ENCODE measurements at regions not wholly inside any gene's neighbourhood (a gene's known extent, or its start where the extent isn't known, plus 50 kb on each side); places are given as distances from the start of the nearest gene placed in this dataset.
A peak's percentile ranks its signal among the peaks of the same experiment; 100 is the strongest.
"Not testable (repeated sequence)": the region's sequence is repeated elsewhere in the genome, so short reads cannot be mapped to it uniquely, and the experiment has no call there.

DNA sequence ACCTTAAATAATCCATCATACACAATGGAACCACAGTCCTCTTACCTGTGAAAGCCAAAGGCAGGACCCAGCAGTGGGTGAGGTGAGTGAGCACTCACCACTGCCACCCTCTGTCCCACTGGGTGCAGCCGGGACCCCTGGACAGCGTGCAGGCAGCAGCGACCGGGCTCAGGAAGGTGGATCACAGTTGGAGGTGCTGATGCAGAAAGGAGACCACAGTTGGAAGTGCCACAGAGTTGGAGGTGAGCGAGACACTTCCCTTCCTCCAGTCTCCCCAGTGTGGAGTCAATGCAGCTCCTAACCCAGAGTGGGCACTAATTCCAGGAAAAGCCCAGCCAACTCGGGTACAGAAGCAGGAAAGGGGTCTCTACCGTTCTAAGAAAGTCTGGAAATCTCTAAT lies 323.0 kb downstream of the KLF13 start:
- intact Hi-C loops (cut with micrococcal nuclease; ENCODE audit: unreplicated experiment) = loop anchor here (5.0 kb wide), 1 partner anchor 218 kb away; no protein-coding TSS in a partner anchor
- H3K27ac Mint-ChIP-seq (ENCODE audit: unreplicated experiment); H3K27me3 Mint-ChIP-seq (ENCODE audit: unreplicated experiment); H3K36me3 Mint-ChIP-seq (ENCODE audit: insufficient read depth, unreplicated experiment); H3K4me3 Mint-ChIP-seq (ENCODE audit: low read depth, unreplicated experiment); BruUV-seq (replicated peaks); CTCF ChIA-PET; H3K4me1 Mint-ChIP-seq (ENCODE audit: low read depth, unreplicated experiment); H3K9me3 Mint-ChIP-seq (ENCODE audit: low read depth, unreplicated experiment); DNase-seq: not testable (repeated sequence)

DNA sequence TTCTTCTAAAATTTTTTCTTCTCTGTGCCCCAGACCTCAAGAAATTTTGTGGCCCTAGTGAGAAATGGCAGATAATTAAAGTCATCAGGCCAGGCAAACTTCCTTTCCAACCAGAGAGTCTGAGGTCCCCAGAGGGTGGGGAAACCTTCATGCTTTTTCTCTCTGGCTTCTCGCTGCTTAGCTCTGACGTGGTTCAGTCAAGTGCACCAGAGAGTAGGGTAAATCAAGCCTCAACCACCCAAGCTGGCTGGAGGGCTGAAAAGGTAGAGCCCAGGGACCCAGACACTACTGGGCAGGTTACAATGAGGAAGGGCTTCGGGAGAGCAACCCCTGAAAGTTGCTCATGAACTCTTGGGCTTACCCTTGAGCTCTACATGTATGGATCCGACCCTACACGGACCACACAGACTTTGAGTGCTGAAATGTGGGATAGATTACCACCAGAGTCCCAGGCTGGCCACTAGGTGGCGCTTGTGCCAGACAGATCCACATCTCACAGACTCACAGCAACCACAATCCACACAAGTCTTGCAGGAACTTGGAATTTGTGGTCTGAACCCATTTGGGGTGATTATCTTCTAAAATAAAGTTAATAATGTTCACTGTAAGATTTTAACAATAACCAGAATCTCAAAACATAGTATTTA lies 323.5 kb downstream of the KLF13 start:
- BruUV-seq (replicated peaks); CTCF ChIA-PET: not testable (repeated sequence)

DNA sequence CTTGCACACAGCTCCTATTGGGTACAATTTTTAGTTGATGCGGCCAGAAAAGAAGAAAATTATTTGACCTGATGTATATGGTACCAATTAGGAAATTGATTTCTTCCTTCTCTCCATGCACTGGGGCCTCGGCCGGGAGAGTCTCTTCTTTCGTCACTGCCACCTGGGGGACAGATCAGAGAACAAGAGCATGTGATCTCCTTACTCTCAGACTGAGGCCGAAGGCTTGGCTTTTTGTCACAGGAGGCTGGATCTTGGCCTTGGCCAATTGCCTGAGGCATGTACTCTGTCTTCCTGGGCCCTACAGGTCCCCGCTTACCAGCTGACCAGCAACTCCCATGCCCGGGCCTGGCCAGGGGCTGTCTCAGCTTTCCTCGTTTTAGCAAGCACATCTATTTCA lies 330.3 kb downstream of the KLF13 start:
- H3K27ac Mint-ChIP-seq (ENCODE audit: unreplicated experiment); DNase-seq; H3K27me3 Mint-ChIP-seq (ENCODE audit: unreplicated experiment); H3K36me3 Mint-ChIP-seq (ENCODE audit: insufficient read depth, unreplicated experiment); BruUV-seq (replicated peaks); H3K4me1 Mint-ChIP-seq (ENCODE audit: low read depth, unreplicated experiment); intact Hi-C loops (cut with micrococcal nuclease; ENCODE audit: unreplicated experiment); H3K9me3 Mint-ChIP-seq (ENCODE audit: low read depth, unreplicated experiment); H3K4me3 Mint-ChIP-seq (ENCODE audit: low read depth, unreplicated experiment): not testable (repeated sequence)
- CTCF ChIA-PET = interaction anchor here (0.5 kb wide), 1 partner anchor 12 kb away, joined by 3 read pairs; no protein-coding TSS in a partner anchor

More for the DNA sequence above, 323.5 kb downstream of the KLF13 start:
- H3K27ac Mint-ChIP-seq (ENCODE audit: unreplicated experiment); H3K27me3 Mint-ChIP-seq (ENCODE audit: unreplicated experiment); H3K9me3 Mint-ChIP-seq (ENCODE audit: low read depth, unreplicated experiment); H3K36me3 Mint-ChIP-seq (ENCODE audit: insufficient read depth, unreplicated experiment); H3K4me3 Mint-ChIP-seq (ENCODE audit: low read depth, unreplicated experiment); intact Hi-C loops (cut with micrococcal nuclease; ENCODE audit: unreplicated experiment); H3K4me1 Mint-ChIP-seq (ENCODE audit: low read depth, unreplicated experiment): not testable (repeated sequence)
- peak; percentile 34 for DNase-seq

DNA sequence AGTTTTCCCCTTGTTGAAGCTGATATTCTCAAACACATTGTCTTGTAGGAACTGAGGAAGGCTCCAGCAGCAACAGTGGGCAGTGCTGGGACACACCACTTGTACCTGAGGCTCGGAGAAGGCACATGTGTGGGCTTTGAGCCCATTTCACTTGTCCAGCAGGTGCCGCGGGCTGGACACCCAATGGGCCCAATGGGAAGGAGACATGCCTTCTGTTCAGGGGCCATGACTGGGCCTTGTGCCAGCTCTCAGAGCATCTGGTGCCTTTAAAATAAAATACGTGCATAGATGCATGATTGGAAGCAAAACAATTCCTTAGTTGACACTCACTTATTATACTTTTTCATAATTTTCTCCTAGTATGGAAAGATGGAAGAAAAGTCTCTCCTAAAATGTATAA lies 334.2 kb downstream of the KLF13 start:
- Mint-ChIP-seq H3K4me1 (ENCODE audit: low read depth, unreplicated experiment) (no peaks in the 10 kb centered on the region), H3K27ac (ENCODE audit: unreplicated experiment) (no peak overlapping the region), H3K36me3 (ENCODE audit: insufficient read depth, unreplicated experiment) (no peaks in the 10 kb centered on the region), H3K9me3 (ENCODE audit: low read depth, unreplicated experiment) (no peaks in the 10 kb centered on the region), H3K27me3 (ENCODE audit: unreplicated experiment) (no peaks in the 10 kb centered on the region), H3K4me3 (ENCODE audit: low read depth, unreplicated experiment) (no peak overlapping the region)
- TF ChIP-seq, protein P1, sequence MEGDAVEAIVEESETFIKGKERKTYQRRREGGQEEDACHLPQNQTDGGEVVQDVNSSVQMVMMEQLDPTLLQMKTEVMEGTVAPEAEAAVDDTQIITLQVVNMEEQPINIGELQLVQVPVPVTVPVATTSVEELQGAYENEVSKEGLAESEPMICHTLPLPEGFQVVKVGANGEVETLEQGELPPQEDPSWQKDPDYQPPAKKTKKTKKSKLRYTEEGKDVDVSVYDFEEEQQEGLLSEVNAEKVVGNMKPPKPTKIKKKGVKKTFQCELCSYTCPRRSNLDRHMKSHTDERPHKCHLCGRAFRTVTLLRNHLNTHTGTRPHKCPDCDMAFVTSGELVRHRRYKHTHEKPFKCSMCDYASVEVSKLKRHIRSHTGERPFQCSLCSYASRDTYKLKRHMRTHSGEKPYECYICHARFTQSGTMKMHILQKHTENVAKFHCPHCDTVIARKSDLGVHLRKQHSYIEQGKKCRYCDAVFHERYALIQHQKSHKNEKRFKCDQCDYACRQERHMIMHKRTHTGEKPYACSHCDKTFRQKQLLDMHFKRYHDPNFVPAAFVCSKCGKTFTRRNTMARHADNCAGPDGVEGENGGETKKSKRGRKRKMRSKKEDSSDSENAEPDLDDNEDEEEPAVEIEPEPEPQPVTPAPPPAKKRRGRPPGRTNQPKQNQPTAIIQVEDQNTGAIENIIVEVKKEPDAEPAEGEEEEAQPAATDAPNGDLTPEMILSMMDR (IDR thresholded peaks at IDR 0.05; ENCODE audit: unreplicated experiment) = no peak
- intact Hi-C loops (cut with micrococcal nuclease; ENCODE audit: unreplicated experiment) = no loop called here
- no peak for DNase-seq
- CTCF ChIA-PET = no interaction called here
- BruUV-seq (replicated peaks) = no TSS peak

DNA sequence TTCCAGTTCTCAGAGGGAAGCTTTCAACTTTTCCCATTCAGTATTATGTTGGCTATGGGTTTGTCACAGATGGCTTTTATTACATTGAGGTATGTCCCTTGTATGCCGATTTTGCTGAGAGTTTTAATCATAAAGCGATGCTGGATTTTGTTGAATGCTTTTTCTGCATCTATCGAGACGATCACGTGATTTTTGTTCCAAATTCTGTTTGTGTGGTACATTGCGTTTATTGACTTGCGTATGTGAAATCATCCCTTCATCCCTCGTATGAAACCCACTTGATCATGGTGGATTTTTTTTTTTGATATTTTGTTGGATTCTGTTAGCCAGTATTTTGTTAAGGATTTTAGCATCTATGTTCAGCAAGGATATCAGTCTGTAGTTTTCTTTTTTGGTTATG lies 339.1 kb downstream of the KLF13 start:
- H3K4me1 Mint-ChIP-seq (ENCODE audit: low read depth, unreplicated experiment); H3K36me3 Mint-ChIP-seq (ENCODE audit: insufficient read depth, unreplicated experiment); DNase-seq; BruUV-seq (replicated peaks); H3K4me3 Mint-ChIP-seq (ENCODE audit: low read depth, unreplicated experiment); H3K27me3 Mint-ChIP-seq (ENCODE audit: unreplicated experiment); CTCF ChIA-PET; H3K27ac Mint-ChIP-seq (ENCODE audit: unreplicated experiment); H3K9me3 Mint-ChIP-seq (ENCODE audit: low read depth, unreplicated experiment); intact Hi-C loops (cut with micrococcal nuclease; ENCODE audit: unreplicated experiment): not testable (repeated sequence)

DNA sequence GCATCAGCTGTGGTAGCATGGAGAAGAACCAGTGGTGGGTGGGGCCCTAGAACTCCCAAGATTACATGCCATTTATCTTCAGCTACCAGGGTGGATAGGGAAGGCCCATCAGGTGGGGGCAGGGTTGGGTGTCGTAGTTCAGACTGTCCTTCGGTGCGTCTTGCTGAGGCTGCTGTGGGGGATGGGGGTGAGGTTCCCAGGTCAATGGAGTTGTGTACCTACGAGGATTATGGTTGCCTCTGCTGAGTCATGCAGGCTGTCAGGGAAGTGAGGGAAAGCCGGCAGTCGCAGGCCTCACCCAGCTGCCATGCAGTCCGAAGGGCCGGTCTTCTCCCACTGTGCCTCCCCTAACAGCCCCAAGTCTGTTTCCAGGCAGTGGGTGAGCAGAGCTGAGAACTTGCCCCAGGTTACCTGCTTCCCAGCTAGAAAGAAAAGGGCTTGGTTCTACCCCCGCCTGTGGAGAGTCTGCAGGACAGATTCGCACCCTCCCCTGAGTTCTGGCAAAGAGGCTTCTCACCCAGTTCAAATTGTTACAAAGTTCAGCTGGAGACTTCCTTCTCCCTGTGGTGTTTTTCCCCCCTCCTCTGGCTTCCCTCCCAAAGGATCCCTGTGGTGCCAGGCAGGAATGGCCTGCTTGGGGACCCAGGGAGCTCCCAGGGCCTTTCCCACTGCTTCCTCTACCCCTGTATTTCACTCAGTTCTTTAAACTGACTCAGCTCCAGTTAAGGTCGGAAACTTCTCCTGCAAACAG lies 342.7 kb downstream of the KLF13 start:
- intact Hi-C loops (cut with micrococcal nuclease; ENCODE audit: unreplicated experiment); H3K36me3 Mint-ChIP-seq (ENCODE audit: insufficient read depth, unreplicated experiment); H3K4me1 Mint-ChIP-seq (ENCODE audit: low read depth, unreplicated experiment); H3K27me3 Mint-ChIP-seq (ENCODE audit: unreplicated experiment); CTCF ChIA-PET; H3K27ac Mint-ChIP-seq (ENCODE audit: unreplicated experiment); DNase-seq; BruUV-seq (replicated peaks); H3K9me3 Mint-ChIP-seq (ENCODE audit: low read depth, unreplicated experiment); H3K4me3 Mint-ChIP-seq (ENCODE audit: low read depth, unreplicated experiment): not testable (repeated sequence)

DNA sequence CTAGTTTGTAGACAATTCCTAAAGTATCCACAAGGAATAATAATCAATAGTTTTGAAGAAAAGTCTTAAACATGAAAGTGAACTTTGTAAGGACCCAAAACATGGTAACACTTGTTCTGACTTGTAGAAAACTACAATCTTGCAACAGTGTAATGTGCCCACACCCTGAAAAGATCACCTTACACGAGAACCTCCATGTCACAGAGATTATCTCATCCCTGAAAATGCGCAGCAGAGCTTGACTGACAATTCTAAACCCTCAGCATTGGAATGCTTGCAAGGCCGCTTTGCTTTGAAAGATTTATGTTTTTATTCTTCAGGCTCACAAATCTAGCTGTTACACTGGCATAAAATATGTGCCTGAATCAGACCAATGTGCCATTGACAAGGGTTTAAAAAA lies 346.6 kb downstream of the KLF13 start:
- DNase-seq; CTCF ChIA-PET; BruUV-seq (replicated peaks); H3K27me3 Mint-ChIP-seq (ENCODE audit: unreplicated experiment); H3K27ac Mint-ChIP-seq (ENCODE audit: unreplicated experiment); H3K36me3 Mint-ChIP-seq (ENCODE audit: insufficient read depth, unreplicated experiment); intact Hi-C loops (cut with micrococcal nuclease; ENCODE audit: unreplicated experiment); H3K4me3 Mint-ChIP-seq (ENCODE audit: low read depth, unreplicated experiment); H3K9me3 Mint-ChIP-seq (ENCODE audit: low read depth, unreplicated experiment); H3K4me1 Mint-ChIP-seq (ENCODE audit: low read depth, unreplicated experiment): not testable (repeated sequence)

DNA sequence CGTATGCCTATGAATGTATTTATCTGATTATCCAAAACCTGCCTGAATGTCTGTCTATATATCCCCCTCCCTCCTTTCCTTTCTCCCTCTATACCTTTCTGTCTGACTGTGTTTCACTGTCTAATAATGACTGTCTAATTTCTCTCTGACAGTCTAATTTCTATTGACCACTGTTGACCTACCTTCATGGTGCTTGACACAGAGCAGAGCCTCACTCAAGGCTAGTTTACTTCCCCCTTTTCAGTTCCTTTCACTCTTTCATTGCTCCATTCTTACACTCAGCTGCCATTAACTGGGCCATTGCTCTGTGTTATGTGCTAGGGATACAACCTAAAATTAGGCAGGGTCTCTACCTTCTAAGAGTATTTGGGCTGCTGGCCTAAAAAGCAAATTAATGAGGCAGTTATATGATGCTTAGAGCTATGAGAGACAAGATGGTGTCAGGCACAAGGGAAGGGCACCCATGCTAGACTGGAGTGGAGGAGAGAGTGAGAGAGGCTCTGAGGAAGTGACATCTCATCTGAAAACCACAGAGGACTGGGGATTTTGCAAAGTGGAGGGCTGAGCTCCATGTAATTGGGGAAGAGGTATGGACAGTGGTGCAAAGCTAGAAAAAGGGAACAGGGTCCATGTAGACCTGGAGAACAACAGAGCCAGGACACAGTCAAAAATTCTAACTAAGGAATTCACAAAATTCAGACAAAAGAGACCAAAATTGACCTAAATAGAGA lies 348.6 kb upstream of the CHRNA7 start:
- intact Hi-C loops (cut with micrococcal nuclease; ENCODE audit: unreplicated experiment); H3K27me3 Mint-ChIP-seq (ENCODE audit: unreplicated experiment); CTCF ChIA-PET; DNase-seq; H3K27ac Mint-ChIP-seq (ENCODE audit: unreplicated experiment); H3K4me3 Mint-ChIP-seq (ENCODE audit: low read depth, unreplicated experiment); BruUV-seq (replicated peaks); H3K36me3 Mint-ChIP-seq (ENCODE audit: insufficient read depth, unreplicated experiment); H3K4me1 Mint-ChIP-seq (ENCODE audit: low read depth, unreplicated experiment); H3K9me3 Mint-ChIP-seq (ENCODE audit: low read depth, unreplicated experiment): not testable (repeated sequence)

DNA sequence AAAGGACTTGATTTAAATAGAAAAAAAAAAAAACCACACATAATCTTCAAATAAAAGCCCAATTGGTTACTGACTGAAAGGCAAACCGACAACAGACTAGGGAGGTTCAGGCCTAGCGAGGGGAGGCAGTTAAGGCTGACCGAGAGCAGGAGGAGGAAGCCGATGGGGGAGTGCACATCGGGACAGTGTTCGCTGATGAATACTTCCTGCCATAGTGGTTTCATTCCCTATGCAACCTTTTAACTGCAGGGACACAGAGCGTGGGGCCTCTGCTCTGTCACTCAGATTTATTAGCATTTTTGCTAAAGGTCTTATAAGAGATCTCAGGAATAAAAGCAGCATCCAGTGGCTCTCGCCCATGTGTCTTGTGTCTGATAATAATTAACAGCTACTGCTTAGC lies 343.2 kb upstream of the CHRNA7 start:
- H3K4me3 Mint-ChIP-seq (ENCODE audit: low read depth, unreplicated experiment); H3K27ac Mint-ChIP-seq (ENCODE audit: unreplicated experiment); DNase-seq; CTCF ChIA-PET; H3K36me3 Mint-ChIP-seq (ENCODE audit: insufficient read depth, unreplicated experiment); H3K9me3 Mint-ChIP-seq (ENCODE audit: low read depth, unreplicated experiment); H3K27me3 Mint-ChIP-seq (ENCODE audit: unreplicated experiment); H3K4me1 Mint-ChIP-seq (ENCODE audit: low read depth, unreplicated experiment); intact Hi-C loops (cut with micrococcal nuclease; ENCODE audit: unreplicated experiment); BruUV-seq (replicated peaks): not testable (repeated sequence)

Measured in Calu3 (cell line).